ENCODE measurements at regions not wholly inside any gene's neighbourhood (a gene's known extent, or its start where the extent isn't known, plus 50 kb on each side); places are given as distances from the start of the nearest gene placed in this dataset.

GRCh38 chr3:157650172-157650571 is 147.0 kb upstream of the VEPH1 start:
- no peak for TF ChIP-seq EZH2 (IDR thresholded peaks at IDR 0.05; ENCODE audit: low read length)
- TF ChIP-seq CTCF (optimal IDR thresholded peaks at IDR 0.05 in 1 of 3, IDR thresholded peaks at IDR 0.05 in 1 of 3, conservative IDR thresholded peaks at IDR 0.05 in 1 of 3; ENCODE audit: extremely low read depth in 1 of 3, insufficient read depth in 2 of 3, low read length in 3 of 3), result no peak
